GM18517 (cell line): ENCODE measurements at regions not wholly inside any gene's neighbourhood (a gene's known extent, or its start where the extent isn't known, plus 50 kb on each side); places are given as distances from the start of the nearest gene placed in this dataset.

Experiments
- ATAC-seq: cut with Tn5 transposase; IDR thresholded peaks from one replicate; pipeline ENCODE4 v1.9.1; 2021; ENCODE audit warnings: mild to moderate bottlenecking, moderate library complexity; ENCODE audit not compliant: unreplicated experiment

- ATAC-seq, result no peak
Measured at GRCh38 chr3:59167756-59168155, 117.9 kb upstream of the CFAP20DC start.

- no peak for ATAC-seq
Measured at GRCh38 chr3:59163953-59164352, 114.1 kb upstream of the CFAP20DC start.

- no peak for ATAC-seq
Measured at GRCh38 chr3:59161048-59161447, 111.2 kb upstream of the CFAP20DC start.

GRCh38 chr3:59160133-59160746 lies 110.4 kb upstream of the CFAP20DC start:
- ATAC-seq, result no peak

GRCh38 chr3:59153648-59154047 lies 103.8 kb upstream of the CFAP20DC start:
- no peak for ATAC-seq

- ATAC-seq, result no peak
Measured at GRCh38 chr3:59152943-59153342, 103.1 kb upstream of the CFAP20DC start.

GRCh38 chr3:59150039-59150438 lies 100.2 kb upstream of the CFAP20DC start:
- ATAC-seq, result no peak

- ATAC-seq, result no peak
Measured at GRCh38 chr3:59149166-59149565, 99.3 kb upstream of the CFAP20DC start.

- no peak for ATAC-seq
Measured at GRCh38 chr3:59143447-59143846, 93.6 kb upstream of the CFAP20DC start.

- ATAC-seq, result no peak
Measured at GRCh38 chr3:59142556-59142955, 92.7 kb upstream of the CFAP20DC start.

- no peak for ATAC-seq
Measured at GRCh38 chr3:59138966-59139365, 89.1 kb upstream of the CFAP20DC start.

GRCh38 chr3:59137415-59137814 lies 87.6 kb upstream of the CFAP20DC start:
- ATAC-seq, result no peak

- no peak for ATAC-seq
Measured at GRCh38 chr3:59136081-59136480, 86.3 kb upstream of the CFAP20DC start.

- ATAC-seq, result no peak
Measured at GRCh38 chr3:59135096-59135495, 85.3 kb upstream of the CFAP20DC start.

- ATAC-seq, result no peak
Measured at GRCh38 chr3:59133311-59133710, 83.5 kb upstream of the CFAP20DC start.

GRCh38 chr3:59131016-59131766 lies 81.4 kb upstream of the CFAP20DC start:
- ATAC-seq, result no peak

- ATAC-seq, result no peak
Measured at GRCh38 chr3:59128685-59129084, 78.9 kb upstream of the CFAP20DC start.

GRCh38 chr3:59127071-59127470 lies 77.2 kb upstream of the CFAP20DC start:
- no peak for ATAC-seq

- no peak for ATAC-seq
Measured at GRCh38 chr3:59126446-59126845, 76.6 kb upstream of the CFAP20DC start.

GRCh38 chr3:59121346-59122144 lies 71.7 kb upstream of the CFAP20DC start:
- no peak for ATAC-seq

GRCh38 chr3:59118928-59119327 lies 69.1 kb upstream of the CFAP20DC start:
- no peak for ATAC-seq

GRCh38 chr3:59117396-59117795 lies 67.6 kb upstream of the CFAP20DC start:
- ATAC-seq, result no peak
